ENCODE measurements at regions not wholly inside any gene's neighbourhood (a gene's known extent, or its start where the extent isn't known, plus 50 kb on each side); places are given as distances from the start of the nearest gene placed in this dataset.

DNA sequence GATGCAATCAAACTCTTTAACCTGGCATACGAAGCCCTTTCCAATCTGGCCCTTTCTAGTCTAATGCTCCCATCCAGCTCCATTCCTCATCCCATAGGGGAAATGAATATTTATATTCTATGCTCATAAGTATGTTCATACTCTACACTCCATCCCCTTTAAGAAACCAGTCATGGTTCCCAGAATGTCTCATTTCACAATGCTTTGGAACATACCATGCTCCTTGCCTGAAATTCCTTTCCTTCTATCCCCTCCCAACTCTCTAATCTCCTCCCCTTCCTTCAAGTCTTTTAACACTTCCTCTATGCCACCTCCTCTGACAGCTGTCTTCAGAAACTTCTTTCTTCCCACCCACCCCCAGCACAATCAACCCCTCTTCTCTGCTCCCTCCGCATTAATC lies 207.0 kb upstream of the CAND1 start:
- H3K27me3 ChIP-seq = no peaks in the 10 kb centered on the region
- DNase-seq = no peak
- 81 to 84% methylated on average over 2 of the region's 2 CpGs for WGBS, 2 donors
- no peaks in the 10 kb centered on the region for H3K36me3 ChIP-seq (ENCODE audit: low read depth, missing control alignments)
- intact Hi-C loops (cut with DNase I; ENCODE audit: low total_unique reads) = no loop called here
- H3K9me3 ChIP-seq = no peaks in the 10 kb centered on the region
- no peaks in the 10 kb centered on the region for H3K4me1 ChIP-seq
- H3K4me3 ChIP-seq = no peak overlapping the region
- H3K27ac ChIP-seq = no peak overlapping the region
- TF ChIP-seq, protein P1, sequence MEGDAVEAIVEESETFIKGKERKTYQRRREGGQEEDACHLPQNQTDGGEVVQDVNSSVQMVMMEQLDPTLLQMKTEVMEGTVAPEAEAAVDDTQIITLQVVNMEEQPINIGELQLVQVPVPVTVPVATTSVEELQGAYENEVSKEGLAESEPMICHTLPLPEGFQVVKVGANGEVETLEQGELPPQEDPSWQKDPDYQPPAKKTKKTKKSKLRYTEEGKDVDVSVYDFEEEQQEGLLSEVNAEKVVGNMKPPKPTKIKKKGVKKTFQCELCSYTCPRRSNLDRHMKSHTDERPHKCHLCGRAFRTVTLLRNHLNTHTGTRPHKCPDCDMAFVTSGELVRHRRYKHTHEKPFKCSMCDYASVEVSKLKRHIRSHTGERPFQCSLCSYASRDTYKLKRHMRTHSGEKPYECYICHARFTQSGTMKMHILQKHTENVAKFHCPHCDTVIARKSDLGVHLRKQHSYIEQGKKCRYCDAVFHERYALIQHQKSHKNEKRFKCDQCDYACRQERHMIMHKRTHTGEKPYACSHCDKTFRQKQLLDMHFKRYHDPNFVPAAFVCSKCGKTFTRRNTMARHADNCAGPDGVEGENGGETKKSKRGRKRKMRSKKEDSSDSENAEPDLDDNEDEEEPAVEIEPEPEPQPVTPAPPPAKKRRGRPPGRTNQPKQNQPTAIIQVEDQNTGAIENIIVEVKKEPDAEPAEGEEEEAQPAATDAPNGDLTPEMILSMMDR (IDR thresholded peaks at IDR 0.05) = no peak
- no peak for TF ChIP-seq POLR2A (IDR thresholded peaks at IDR 0.05)

DNA sequence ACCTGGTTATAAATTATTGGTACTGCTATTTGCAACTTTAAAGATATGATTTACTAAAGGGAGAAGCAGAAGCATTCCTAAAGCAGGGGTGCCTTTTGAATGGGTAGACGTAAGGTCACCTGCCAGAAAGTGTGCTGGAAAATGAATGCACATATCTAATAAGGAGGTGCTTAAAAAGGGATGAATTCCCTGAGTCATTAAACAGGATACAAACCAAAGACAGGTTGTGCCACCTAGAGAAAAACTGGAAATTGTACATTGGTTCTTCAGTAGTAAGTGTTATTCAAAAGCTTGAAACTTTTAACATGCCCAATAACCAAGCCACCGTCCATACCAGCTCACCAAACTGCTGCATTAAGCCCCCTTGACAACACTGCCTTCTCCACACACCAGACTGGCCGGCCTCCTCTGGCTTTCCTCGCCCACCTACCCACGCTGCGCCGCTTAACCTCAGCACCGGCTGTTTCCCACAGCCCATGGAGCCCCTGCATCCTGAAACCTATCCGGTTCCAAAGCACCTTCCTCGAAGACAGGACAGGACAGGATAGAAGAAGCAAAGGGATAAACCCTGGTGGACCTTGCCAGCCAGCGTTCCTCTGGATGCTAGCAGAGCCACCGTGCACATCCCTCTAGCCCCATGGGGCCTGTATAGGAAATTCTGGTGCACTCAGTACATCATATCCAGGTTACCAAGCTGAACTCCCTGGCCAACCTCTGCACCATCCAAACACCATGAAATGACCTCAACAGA lies 201.5 kb upstream of the CAND1 start:
- peak overlapping the region in 1 of 2 donors; percentile 59 for H3K4me3 ChIP-seq
- 43 to 47% methylated on average over 12 of the region's 12 CpGs for WGBS, 2 donors
- intact Hi-C loops (cut with DNase I; ENCODE audit: low total_unique reads) = no loop called here

DNA sequence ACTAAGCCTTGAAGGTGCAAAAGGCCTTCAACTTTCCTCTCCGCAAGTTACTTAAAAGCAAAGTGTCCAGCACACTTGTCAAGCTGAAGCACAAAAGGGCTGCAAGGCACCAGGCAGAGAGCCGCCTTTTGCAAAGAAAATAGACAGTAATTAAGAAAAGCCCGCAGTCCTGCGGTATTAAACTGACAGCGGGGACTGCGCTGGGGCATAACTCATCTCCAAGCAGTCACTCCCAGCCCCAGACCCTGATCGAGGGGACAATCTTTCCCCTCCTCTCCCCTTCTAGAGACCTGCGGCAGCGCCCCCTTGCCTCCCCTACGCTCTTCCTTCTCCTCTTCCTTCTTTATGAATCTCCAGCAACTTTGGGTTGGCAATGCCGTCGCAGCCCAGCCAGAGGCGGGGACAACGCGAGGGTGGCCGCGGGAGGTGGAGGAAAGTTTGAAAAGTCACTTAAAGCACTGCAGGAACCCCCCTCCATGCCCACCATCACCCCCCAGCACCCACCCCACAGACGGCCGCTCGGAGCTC lies 200.9 kb upstream of the CAND1 start:
- intact Hi-C loops (cut with DNase I; ENCODE audit: low total_unique reads) = no loop called here
- TF ChIP-seq, protein P1 (IDR thresholded peaks at IDR 0.05) = no peak
- TF ChIP-seq POLR2A (IDR thresholded peaks at IDR 0.05) = no peak
- 3 to 4% methylated on average over 18 to 20 of the region's 20 CpGs for WGBS, 2 donors
- no peak for DNase-seq
- H3K4me1 ChIP-seq = peaks cover 6% of the 10 kb centered on the region
- no peaks in the 10 kb centered on the region for H3K36me3 ChIP-seq (ENCODE audit: low read depth, missing control alignments)
- H3K27ac ChIP-seq = no peak overlapping the region
- H3K4me3 ChIP-seq = peak overlapping the region; percentile 53 to 59
- H3K9me3 ChIP-seq = no peaks in the 10 kb centered on the region
- no peaks in the 10 kb centered on the region for H3K27me3 ChIP-seq

More for the DNA sequence above, 201.5 kb upstream of the CAND1 start:
- Histone ChIP-seq H3K36me3 (ENCODE audit: low read depth, missing control alignments) (no peaks in the 10 kb centered on the region), H3K27ac (no peak overlapping the region), H3K27me3 (no peaks in the 10 kb centered on the region), H3K9me3 (no peaks in the 10 kb centered on the region), H3K4me1 (peaks cover 6% of the 10 kb centered on the region)
- TF ChIP-seq, protein P1 (IDR thresholded peaks at IDR 0.05) = no peak
- TF ChIP-seq POLR2A (IDR thresholded peaks at IDR 0.05) = no peak
- no peak for DNase-seq

DNA sequence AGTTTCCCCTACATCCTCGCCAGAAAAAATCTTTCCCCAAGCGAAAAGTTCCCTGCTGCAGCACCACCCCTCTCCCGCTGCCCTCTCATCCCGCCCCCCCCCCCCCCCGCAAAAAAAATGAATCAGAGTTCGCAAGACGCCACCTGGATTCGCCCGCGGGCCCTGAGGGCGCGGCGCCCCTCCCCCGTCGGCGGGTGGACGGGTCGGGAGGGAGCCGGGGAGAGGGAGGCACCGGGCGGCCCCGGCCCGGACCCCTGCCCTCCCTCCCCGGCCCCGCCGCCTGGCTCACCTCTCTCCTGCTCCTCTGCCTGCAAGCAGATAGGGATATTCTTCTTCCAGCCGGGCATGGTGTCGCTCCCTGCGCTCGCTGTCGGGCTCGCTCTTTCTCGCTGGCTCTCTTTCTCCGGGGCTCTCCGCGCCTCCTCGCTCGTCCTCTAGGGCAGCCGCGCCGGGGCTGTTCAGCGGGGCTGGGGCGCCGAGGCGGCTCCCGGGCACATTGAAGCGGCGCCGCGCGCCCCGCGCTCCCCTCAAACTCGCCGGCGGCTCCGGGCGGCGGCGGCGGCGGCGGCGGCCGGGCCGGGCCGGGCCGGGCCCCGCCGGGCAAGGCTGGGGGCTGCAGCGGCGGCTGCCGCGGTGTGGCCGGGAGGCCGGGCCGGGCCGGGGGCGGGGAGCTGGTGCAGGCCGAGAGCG lies 200.3 kb upstream of the CAND1 start:
- Histone ChIP-seq H3K9me3 (no peaks in the 10 kb centered on the region), H3K27ac (peak overlapping the region in 1 of 2 donors; percentile 45), H3K27me3 (no peaks in the 10 kb centered on the region), H3K4me1 (peaks cover 6% of the 10 kb centered on the region), H3K36me3 (ENCODE audit: low read depth, missing control alignments) (no peaks in the 10 kb centered on the region), H3K4me3 (peak overlapping the region; percentile 53 to 59)
- 0% methylated on average over 3 to 26 of the region's 81 CpGs for WGBS, 2 donors
- intact Hi-C loops (cut with DNase I; ENCODE audit: low total_unique reads) = no loop called here
- peak; percentile 43 for DNase-seq
- TF ChIP-seq, protein P1 (IDR thresholded peaks at IDR 0.05) = no peak
- TF ChIP-seq POLR2A (IDR thresholded peaks at IDR 0.05) = no peak

Measured in testis (tissue), 2 donors.